GM18517 (cell line): ENCODE measurements at regions not wholly inside any gene's neighbourhood (a gene's known extent, or its start where the extent isn't known, plus 50 kb on each side); places are given as distances from the start of the nearest gene placed in this dataset.

Experiments
- ATAC-seq: cut with Tn5 transposase; IDR thresholded peaks from one replicate; pipeline ENCODE4 v1.9.1; 2021; ENCODE audit warnings: mild to moderate bottlenecking, moderate library complexity; ENCODE audit not compliant: unreplicated experiment

DNA sequence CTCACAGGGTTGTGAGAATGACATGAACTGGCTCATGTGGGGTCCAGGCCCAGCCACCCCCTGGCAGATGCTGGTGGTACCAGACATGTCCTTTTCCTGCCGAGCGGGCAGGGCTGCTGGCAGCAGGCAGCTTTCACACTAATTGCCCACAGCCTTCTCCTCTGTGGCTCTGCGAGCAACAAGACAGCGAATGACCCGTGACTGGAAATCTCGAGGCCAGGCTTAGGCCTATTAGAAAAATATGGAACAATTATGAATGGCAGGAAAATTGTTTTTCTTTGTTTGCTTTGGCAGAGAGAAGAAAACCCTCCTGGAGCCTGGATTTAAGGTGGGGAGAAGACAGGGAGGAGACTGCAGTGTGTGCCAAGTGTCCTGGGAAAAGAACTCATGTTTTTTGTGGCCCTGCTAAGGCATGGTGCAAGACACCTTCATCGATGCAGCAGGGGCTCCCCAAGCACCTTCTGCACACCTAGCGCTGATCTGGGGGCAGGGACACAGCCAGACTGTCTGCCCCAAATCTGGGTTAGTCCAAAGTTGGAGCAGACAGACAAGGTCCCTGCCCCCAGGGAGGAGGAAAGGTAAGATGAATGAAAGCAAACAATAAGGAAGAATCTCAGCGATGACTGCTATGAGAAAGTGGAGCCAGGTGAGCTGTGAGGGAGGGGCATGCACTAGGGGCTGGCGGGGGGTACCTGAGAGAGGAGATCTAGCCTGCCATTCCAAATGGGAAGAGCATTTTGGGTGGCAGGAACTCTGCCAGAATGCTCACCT is 193.8 kb upstream of the TLE3 start:
- no peak for ATAC-seq

DNA sequence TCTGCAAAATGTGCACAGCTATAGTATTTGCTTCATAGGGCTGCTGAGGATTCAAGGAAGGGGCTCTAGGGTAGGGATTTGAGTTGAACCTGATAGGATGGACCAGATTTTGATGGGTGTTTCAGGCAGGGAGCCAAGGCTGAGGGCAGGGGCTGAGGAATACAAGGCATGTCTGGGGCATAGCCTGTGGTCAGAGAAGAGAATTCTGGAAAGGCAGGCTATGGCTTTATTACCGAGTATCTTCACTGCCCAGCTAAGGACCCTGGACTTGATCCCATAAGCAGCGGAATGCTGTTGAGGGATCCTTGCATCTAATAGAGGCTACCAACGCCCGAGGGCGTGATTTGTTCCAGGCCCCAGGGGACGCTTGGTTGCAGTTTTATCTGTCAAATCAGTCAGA is 193.0 kb upstream of the TLE3 start:
- no peak for ATAC-seq

DNA sequence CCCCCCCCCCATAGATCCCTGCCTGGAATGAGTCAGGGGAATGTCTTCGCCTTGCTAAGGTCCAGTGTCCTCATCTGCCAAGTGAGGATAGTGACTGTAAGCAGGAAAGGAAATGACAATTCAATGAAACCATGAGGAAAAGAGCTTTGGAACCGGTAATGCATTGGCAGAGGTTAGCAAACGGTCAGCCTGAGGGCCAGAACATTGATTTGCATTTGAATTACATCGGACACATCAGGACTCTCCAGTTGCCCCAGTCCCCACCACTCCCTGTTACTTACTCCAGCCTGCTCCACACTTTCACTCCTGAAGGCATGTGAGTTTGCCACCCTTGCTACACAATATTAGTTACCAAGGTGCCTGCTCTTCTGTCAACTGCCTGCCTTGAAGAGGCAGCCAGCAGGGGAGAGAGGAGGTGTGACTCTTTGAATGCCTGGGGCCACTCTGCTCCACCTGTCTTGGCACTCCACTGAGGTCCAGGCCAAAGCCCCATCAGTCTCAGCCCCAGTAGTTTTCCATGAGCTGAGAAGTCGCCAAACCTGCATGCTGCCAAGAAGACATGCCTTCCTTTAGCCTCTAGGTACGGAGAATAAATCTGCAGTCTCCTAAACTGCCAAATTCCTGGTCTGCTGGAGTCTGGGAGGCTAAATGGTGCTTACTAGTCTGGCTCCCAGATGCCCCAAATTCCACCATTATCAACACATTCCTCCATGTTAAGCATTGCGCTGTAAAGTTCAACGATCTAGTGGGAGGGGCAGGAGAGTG is 191.7 kb upstream of the TLE3 start:
- no peak for ATAC-seq

DNA sequence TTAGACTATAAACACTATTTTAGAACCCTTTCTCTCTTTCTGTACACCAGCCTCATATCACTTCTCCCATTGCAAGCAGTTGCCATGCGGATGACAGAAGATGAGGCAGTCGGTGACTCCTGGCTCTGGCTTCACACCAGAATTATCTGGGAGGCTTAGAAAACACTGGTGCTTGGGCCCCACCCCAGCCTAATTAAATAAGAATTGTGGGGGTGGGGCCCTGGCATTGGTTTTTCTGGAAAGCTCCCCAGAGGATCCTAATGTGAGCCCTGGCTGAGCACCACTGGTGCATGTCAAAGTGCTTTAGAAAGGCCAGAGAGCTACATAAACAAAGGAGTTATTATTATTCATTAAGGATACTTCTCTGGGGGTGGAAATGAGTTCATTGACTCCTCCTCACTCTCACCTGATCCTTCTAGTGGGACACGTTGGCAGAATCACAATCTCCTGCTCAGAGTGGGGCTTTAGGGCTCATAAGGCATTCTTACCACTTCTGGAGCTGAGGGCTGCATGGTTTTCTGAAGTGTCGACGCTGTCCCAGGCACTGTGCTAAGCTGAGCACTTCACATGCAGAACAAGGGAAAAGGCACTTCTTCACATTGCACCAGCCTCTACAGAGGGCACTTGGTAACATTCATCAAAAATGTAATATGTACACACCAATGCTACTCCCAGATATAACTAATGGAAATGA is 188.5 kb upstream of the TLE3 start:
- no peak for ATAC-seq

DNA sequence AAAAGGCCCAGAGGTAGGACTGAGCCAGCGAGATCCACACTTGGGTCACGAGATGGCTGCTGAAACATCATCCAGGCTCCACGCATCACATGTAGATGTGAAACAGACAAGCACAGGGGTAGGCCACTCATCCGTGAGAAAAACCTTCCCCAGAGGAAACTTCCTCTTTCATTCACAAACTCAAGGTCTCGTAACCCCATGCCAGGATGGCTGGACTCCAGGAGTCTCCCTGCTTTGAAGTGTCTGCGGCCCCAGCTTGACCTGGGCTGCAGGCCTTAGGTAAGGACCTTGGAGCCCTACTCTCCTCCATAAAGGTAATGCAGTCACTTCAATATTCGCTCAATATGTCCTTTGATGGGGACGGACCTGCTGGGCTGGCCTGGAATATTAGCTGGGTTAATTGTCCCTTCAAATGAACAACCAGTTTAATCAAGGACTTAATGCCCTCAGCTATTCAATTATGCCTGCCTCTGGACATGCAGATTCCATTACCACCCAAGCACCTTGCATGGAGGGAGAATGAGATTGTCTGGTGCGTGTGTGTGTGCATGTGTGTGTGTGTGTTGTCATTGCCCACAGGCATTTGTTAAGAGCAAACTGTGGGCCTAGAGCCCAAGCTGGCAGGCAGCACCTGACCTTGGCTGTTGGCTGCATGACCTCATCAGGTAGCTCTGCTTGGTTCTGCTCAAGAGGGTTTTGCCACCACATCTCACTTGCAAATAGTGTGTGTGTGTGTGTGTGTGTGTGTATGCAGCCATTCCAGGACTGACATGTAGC is 186.9 kb upstream of the TLE3 start:
- no peak for ATAC-seq

DNA sequence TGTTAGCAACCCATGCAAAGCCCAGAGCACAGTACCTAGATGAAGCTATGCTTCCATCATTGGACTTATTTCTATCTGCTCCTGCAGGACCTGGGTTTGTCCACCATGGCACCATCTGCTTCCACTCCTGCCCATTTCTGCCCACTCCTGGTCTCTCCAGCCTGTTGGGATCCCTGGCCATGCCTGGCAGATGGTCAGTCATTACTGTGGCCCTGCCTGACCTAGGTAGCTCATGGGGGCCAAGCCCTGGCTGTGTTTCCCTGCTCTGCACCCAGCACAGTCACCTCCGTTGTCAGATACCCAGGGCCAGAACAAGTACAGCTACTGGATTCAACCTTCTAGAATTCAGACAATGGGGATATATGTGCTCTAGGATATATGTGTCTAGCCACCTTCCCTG is 185.8 kb upstream of the TLE3 start:
- ATAC-seq, result no peak

DNA sequence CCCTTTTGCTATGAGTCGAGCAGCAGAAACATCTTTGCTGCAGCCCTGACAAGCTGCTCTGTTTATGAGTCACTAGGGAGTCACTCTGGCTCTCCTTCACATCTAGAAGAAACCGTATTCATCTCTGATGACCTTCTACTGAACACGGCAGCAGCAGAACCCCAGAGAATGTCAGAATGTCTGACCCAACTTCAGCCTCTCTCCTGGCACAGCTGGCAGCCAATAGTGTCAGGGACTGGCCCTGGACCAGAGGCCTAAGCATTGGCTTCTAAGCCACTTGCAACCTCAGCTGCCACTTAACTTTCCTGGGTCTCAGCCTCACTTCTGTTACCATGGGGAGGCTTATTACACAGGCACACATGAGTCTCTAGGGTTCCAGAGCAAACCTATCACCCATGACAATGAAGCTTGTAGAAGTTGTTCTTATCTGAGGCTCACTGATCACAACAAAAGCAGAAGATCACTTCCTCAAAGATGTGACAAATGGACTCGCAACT is 184.1 kb upstream of the TLE3 start:
- ATAC-seq, result no peak

DNA sequence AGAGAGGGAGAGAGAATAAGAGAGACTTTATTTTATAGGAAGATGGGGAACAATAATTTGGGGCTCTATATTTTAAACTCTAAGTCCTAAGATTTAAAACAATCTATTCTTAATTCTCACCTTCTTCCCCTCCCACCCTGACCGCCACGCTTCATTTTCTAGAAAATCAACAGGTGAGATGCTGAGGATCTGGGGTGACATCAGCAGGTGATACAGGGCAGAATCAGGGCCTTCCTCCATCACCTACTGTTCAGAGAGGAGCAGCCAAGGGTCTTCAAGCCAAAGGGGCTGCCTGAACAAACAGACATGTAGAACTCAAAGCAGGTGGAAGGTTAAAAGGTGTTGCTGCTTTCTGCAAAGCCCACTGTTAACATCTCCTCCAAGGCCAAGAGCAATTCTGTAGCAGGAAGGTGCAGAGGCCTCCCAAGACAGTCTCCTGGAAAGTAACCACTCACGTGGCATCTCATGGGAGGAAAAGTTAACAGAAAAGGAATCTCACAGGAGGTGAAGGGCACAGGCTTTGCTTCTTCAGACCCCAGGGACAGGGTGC is 183.6 kb upstream of the TLE3 start:
- ATAC-seq, result no peak

DNA sequence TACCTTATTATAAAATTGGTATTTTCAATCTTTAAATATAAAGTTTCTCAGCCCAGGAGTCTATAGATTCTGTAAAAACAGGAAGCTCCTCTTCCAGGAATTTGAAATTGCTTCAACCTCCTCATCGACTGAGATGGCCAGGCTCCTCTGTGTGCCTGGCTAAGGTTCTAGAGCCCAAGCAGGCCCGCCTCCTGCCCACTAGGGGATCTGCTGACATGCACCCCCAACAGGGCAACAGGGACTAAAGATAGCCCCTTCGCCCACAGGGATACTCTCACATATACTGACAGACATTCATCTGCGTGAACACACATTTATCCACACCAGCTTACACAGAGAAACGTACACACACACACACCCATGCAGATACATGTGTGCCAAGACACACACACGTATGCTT is 183.1 kb upstream of the TLE3 start:
- no peak for ATAC-seq

DNA sequence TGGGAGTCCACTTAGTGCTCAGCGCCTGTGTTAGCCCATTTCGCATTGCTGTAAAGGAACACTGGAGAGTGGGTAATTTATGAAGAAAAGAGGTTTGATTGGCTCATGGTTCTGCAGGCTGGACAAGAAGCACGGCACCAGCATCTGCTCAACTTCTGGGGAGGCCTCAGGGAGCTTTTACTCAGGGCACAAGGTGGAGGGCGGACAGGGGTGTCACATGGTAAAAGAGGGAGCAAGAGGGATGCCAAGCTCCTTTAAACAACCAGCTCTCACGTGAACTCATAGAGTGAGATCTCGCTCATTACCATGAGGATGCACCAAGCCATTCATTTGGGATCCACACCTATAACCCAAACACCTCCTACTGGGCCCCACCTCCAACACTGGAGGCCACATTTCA is 181.4 kb upstream of the TLE3 start:
- no peak for ATAC-seq

DNA sequence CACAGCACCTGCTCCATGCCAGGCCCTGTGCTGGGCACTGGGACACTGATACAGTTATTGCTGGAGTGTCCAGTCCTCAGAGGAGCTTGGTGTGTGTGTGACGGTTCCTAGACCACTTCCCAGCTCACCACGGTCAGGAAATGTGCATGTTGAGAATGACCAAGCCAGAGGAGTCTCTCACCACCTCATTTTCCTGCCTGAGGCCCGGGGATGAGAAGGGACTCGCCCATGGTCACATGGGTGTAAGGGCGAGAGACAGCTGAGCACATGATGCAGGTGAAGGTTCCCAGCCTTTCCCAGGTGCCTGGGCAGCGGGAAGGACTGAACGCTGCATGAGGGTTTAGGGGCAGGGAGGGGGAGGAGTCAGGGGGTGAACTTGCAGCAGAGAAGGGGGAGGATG is 180.9 kb upstream of the TLE3 start:
- no peak for ATAC-seq

DNA sequence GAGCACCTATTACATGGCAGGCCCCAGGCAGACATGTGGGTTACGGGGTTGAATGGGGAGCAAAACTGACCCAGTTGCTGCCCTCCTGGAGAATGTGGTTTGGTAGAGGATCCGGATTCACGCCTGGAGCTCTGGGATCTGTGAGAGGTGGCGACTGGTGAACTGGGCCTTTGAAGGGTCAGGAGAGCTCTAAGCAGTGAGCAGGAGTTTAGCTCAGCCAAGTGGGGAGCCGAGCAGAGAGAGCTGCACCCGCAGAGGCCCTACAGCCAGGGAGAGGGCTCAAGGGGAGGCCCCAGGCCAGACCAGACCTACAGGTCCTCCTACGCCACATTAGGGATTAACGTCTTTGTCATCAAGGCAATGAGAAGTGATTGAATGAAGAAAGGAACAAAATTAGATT is 179.8 kb upstream of the TLE3 start:
- ATAC-seq, result no peak

DNA sequence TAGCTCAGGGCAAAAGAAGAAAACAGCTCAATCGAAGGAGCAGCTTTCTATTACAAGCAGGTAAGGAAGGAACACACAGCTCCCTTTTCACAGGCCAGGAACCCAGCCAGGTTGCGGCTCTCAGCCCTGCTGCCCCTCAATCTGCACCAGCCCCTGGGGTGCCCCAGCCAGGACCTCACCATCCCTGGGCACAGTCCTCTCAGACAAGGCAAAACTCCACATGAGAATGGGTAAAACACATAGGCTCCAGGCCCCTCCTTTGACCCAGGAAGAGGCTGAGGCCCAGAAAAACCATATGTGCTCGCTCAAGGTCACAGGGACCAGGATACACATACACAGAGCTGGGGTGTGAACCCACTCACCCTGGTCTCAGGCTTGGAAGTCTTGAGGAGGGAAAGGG is 178.7 kb upstream of the TLE3 start:
- ATAC-seq, result no peak

DNA sequence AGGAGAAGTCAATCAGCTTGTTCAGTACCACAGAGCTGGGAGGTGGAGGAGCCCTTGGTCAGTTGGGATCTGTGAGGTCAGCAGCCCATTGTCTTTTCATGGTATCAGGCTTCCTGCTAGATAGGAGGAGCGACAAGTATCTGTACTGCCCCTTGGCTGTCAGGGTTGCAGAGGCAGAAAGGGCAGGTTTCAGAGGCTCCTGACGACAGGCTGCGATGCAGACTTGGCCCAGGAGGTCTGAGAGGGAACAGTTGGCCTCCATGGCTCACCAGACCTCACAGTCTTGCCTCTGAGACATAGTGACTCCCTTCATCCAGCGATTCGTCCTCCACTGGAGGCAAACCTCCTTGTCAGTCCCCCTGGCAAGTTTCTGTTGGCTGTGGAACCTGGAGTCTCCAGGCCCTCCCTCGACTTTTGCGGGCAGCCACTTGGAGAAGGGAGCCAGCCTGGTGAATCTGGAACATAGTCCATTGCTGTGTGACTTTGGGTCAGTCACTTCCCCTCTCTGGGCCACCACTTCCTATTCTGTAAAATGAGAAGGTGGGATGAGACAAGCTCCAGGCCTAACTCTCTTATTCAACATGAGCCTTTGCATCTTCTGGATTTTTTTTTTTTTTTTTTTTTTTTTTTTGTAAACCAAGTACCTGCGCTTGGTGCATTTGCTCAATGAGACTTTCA is 177.9 kb upstream of the TLE3 start:
- no peak for ATAC-seq

DNA sequence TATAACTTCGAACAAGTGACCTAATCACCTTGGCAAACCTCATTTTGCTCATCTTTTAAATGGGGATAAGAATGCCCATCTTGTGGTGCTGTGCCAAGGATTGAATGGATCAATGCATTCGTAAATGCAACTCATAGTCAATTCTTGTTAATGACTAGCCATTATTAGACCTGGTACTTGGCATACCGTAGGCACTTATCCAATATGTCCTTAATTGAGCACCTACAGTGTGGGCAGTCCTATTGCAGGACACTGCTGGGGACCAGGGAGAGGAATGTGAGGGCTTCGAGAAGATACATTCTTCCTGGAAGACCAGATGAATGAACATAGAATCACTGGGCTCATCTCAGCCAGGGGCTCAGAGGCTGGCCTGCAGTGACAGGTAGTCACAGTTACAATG is 177.2 kb upstream of the TLE3 start:
- no peak for ATAC-seq

DNA sequence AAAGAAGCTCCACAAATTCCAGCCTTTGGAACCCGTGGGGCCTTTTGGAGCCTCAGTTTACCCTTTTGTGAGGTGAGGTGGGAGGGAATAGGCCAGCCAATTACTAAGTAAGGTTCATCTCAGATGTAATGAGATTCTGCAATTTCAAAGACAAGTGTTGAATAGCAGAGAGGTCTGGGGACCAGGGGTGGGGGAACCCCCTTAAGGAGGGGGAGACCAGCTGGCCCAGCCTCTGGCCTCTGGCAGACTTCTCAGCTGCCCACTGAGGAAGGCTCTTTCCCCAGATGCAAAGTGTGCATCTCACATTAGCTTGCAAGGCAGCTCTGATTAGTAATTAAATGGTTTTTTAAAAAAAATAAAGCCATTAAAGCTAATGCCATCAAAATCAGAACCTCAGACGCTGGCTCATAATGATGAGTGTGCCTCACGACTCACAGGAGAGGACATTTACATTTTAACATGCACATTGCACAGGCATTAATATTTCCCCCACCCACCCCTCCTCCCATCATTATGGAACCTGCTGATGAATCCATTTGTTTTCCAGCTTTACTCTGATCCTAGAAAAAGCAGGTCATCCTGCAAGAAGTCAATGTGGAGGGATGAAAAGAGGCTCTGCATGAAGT is 176.7 kb upstream of the TLE3 start:
- ATAC-seq, result no peak

DNA sequence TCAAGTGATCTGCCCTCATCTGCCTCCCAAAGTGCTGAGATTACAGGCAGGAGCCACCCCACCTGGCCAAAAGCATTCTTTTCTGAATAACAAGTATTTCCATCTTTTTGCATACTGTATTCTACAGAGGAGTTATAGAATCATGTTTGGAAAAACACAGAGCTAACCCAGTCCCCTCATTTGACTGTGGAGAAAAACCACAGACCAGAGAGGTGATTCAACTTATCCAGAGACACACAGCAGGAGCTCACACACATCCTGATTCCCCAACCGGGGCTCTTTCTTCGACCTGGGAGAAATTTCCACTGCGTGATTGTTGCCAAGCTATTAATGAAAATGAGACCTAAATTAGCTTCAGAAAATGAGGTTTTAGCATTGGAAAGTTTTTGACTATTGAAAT is 176.1 kb upstream of the TLE3 start:
- no peak for ATAC-seq

DNA sequence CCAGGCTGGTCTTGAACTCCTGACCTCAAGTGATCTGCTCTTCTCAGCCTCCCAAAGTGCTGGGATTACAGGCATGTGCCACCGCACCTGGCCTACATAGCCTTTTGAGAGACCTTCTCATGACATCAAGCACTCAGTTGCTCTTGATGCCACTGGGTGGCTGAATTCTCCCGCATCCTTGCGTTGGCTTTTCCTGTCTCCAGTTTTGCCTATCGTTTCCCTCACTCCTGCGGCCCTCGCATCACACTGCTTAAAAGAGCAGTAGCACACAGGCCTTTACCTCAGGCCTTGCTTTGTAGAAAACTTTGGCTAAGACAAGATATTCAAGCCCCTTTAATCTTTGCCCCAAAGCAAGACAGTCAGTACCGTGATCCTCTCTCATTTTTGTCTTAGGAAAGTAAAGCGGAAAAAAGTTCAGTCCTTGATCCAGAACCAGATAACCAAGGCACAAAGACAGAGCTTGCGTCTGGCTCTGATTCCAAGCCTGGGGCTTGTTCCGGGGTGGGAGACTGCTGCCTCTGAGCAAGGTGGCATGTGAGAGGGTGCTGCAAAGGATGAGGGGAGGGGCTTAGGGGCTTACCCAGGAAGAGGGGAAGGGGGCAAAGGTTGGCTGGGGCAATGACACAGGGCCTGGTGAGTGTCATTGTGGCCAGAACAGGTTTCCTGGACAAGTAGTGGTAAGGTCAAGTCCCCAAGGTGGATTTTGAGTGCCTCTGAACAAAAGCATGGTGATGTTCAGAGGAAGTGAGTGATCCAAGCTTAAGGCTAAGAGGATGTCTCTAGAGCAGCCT is 175.0 kb upstream of the TLE3 start:
- ATAC-seq, result no peak
